ENCODE measurements at regions not wholly inside any gene's neighbourhood (a gene's known extent, or its start where the extent isn't known, plus 50 kb on each side); places are given as distances from the start of the nearest gene placed in this dataset.

DNA sequence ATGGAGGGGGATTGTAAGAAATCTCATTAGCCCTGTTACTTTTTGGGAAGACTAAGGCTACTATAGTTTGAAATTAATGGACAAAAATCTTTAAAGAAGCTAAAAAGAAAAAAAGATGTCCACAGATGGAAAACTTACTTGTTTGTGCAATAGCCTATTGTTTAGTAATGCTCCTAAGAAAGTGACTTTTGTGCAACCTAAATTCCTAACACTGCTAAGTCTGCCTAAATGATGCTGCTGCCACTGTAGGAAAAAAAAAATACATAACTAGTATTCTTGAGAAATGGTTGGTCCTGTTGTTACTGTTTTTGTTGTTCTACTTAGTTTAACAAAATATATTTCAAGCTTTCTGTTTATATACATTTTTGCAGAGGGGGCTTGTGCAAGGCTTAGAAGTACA is 108.2 kb upstream of the NR3C1 start:
- TF ChIP-seq CTCF (conservative IDR thresholded peaks at IDR 0.05): no peak
- no peak for TF ChIP-seq EZH2 (IDR thresholded peaks at IDR 0.05; ENCODE audit: low read depth)

All from PC-9 (cell line).